Dedifferentiated amniotic fluid mesenchymal stem cell (primary cell): ENCODE measurements at regions not wholly inside any gene's neighbourhood (a gene's known extent, or its start where the extent isn't known, plus 50 kb on each side); places are given as distances from the start of the nearest gene placed in this dataset.
"Not testable (repeated sequence)": the region's sequence is repeated elsewhere in the genome, so short reads cannot be mapped to it uniquely, and the experiment has no call there.

Source experiments
- DNase-seq: peaks from one replicate; pipeline ENCODE4 v3.0.0-alpha.2; 2016; ENCODE audit errors: extremely low spot score

DNA sequence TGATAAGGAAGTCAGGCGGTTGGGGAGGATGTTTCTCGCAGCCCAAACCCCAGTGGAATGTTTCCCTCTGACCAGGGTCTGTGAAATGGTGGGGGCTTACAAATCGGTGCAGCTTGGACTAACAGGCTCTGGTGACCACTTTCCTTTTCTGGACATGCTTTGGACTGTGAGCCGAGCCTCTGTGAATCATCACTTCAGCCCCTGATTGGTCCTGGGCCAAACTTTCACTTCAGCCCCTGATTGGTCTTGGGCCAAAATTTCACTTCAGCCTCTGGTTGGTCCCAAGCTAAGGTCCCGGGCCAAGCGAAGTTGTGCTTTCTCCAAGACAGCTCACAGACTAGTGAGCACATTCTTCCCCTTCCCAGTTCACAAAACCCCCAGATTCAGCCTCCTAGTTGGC lies 223.7 kb upstream of the ANKRD20A1 start:
- DNase-seq, result not testable (repeated sequence)

DNA sequence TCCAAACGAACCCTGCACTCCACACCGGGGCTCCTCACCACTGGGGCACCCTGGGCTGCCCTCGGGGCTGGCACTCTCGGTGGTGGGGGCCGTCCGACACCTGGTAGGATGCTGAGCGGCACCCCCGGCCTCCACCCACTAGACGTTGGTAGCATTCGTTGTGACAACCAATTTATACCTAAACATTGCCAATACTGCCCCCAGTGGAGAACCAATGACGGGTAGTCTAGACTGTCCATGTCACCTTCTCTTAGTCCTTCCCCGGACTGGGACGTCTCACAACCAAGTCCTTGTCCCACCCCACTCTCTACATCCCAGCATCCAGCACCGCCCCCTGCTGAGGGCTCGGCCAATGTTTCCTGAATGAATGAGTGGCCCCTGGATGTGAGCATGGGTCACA lies 246.8 kb upstream of the ANKRD20A1 start:
- DNase-seq, result not testable (repeated sequence)

DNA sequence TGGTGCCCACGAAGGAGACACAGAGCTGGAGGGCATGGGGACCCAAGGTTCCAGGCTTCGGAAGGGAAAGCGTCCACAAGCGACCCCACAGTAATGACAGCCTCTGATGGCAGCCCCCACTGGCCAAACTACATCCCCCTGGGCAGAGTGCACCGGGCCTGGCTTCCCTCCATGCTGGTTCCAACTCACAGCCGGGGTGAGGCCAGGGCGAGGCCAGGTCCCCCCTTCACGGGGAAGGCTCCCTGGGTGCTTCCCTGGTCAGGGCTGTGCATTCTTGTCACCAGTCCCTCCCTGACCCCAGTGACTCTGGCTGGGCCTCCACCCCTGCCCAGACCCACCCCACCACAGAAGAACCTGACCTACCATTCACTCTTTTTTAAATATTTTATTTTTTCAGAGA lies 248.9 kb upstream of the ANKRD20A1 start:
- not testable (repeated sequence) for DNase-seq

DNA sequence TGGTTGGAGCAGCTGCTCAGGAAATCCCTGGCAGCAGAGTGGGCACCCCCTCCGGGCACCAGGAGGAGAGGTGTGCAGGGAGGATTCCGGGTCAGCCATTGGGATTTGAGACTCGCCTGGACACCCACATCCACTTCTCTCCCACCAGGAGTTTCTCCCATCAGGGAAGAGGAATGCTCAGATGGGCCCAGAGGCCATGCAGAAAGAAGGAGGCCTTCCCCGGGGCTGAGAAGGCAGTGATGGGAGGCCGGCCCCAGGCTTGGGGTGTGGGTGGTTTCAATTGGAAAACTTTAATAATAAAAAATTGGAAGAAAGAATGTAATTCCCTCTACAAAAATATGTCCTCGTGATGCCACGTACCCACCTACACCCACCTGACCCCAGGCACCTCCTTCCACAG lies 249.3 kb upstream of the ANKRD20A1 start:
- not testable (repeated sequence) for DNase-seq

DNA sequence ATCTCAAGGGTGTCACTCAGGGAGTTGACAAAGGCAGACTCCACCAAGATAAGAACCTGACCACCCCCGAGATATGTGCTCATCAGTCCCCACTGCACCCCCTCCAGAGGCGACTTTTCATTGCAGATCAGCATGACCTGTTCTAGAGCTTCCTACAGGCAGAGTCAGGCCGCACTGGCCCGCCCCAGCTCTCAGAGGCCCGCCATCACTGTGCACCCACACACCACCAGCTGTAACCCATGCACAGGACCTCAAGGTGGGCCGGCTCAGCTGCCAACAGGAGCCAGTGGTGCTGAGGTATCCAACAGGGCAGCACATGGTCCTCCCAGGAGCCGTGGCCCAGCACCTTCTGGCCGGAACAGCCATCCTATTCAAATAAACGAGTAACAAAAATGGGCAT lies 253.6 kb upstream of the ANKRD20A1 start:
- DNase-seq, result not testable (repeated sequence)

DNA sequence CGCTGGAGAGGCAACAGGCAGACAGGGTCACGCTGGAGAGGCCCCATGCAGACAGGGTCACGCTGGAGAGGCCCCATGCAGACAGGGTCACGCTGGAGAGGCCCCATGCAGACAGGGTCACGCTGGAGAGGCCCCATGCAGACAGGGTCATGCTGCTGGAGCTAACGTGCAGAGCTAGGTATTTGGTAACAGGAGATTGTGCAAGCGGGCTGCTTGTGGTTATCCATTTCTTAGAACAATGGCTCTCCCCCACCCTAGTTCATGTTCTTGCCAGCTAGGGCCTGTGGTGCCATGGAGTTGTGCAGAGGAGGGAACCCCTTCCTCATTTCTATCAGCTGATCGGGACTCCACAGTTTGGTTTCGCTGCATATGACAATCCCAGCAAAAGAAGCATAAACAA lies 255.1 kb upstream of the ANKRD20A1 start:
- not testable (repeated sequence) for DNase-seq

DNA sequence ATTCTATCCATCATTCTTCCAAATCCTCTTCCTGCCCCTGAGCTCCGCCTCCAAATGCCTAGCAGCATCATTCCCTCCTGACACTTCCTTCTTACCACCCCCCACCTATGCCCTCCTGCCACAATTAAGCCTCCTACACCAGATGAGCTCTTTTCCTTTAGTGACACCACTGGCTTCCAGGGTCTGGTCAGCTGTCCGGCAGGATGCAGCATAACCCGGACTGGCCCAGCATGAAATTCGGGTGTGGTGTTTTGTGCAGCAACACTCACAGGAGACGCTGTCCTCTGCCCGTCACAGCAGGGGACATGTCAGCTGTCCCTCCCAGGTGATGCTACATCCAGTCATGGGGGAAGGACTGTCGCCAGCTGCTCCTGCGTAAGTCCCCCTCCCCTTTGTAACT lies 266.3 kb upstream of the ANKRD20A1 start:
- not testable (repeated sequence) for DNase-seq

DNA sequence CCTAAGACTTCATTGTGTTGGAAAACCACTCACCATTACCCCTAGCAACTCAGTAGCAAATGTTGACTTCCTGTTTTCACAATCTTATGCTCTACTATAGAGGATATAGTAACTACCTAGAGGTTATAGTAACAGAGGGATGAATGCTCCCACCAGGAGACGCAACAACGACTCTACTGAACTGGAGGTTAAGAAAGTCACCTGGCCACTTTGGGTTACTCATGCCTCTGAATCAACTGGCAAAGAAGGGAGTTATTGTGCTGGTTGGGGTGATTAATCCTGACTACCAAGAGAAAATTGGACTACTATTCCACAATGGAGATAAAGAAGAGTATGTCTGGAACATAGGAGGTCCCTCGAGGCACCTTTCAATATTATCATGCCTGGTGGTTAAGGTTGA lies 302.9 kb upstream of the ANKRD20A1 start:
- not testable (repeated sequence) for DNase-seq

DNA sequence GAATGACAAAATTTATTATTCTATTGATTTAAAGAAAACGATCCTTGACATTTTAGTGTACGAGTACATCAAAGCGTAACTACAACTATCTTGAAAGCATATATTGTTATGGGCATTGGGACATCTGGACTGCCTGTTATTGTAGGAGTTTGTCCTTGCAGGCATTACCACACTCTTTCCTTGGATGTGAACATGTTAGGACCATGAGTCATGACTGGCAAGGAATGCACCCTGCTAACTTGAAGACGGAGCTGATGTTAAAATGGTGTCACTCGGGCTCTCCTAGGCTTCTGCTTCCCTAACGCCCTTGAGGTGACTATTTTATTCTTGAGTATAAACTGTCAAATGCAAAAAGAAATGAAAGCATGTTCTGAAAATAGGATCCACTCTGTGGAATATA lies 308.7 kb upstream of the ANKRD20A1 start:
- not testable (repeated sequence) for DNase-seq

DNA sequence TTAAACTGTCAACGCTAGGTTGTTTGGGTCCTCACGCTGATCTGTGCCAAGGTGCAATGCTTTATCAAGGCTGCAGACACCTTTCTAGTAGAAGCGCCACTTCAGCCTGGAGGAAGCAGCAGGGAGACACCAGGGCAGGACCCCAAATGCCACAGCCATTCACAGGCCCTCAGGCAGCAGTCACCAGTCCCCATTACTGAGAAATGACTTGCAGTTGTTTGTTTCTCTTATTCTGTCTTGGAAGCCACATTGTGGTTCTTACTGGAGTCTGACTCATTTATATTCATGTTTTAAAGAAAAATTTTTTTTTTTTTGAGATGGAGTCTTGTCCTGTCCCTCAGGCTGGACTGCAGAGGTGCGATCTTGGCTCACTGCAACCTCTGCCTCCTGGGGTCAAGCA lies 328.9 kb upstream of the ANKRD20A1 start:
- not testable (repeated sequence) for DNase-seq

DNA sequence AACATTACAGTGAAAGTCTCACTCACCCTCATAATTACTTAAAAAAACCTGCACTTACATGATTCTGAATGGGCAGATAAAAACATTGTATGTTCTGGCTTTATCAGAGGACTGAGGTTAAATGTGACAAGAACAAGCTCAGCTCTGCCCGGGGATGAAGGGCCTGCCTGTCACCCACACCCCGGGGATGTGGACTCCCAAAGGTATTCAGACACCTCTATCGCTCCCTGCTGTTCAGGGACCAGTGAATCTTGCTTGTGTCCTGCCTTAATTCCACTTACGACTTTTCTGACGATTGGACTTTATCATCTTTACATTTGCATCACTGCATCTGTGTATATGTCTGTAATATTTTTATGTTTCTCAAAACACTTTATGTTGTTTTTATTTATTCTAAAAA lies 341.8 kb upstream of the ANKRD20A1 start:
- not testable (repeated sequence) for DNase-seq

DNA sequence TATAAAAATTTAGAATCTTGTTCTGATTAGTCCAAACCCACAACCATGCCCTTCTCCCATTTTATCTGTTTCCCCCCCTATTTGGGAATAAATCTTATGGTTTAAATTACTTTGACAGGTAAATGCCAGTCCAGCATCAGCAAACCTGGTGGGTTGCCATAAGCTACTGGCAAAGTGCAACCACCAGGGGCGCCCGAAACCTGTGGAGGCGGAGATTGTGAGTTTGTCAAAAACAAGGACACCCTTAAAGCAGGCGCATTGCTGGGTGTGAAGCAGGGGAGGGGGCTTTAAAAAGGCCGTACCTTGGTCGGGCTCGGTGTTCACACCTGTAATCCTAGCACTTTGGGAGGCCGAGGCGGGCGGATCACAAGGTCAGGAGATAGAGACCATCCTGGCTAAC lies 344.1 kb upstream of the ANKRD20A1 start:
- DNase-seq, result not testable (repeated sequence)

DNA sequence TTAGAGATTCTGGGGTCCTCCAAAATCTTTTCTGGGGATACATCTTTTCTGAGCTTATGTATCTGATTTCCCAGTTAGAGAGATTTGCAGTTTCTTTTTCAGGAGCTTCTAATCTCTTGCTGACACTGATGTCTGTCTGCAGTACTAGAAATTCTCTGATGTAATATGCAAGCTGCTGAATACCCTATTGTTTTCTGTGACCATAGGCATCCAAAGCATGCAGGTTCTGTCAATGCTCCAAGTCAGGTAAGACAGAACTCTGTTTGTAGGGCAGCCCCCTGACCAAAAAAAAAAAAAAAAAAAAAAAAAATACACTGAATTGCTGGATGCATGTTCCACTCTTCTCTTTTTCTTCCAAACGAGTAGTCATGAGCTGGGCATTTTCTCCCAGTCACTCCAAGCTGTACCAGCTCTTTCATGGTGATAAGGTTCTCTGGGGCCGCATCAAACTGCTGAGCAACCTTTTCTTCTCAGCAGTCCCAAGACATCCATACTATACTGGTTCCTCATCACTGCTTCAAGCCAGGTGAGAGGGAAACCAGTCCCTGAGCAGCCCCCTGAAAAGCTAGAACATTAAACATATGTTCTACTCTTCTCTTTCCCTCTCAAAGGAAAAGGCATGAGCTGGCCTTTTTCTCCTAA lies 354.9 kb upstream of the ANKRD20A1 start:
- DNase-seq, result not testable (repeated sequence)

DNA sequence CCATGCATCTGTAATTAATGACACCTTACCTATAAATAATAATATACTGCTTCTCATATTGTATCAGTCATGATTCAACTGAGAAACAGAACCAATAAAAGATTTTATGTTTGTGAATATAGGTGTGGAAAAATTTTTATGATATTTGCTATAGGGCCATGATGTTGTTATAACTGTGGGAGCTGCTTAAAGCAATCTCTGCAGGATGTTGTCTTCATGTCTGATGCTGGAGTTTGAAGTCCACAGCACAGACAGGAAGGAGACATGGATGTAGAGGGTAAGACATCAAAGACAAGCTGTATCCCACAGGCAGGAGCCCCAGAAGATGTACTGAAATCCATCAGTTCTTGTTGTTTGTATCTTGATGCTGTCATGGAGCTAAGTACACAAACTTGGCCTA lies 366.7 kb upstream of the ANKRD20A1 start:
- DNase-seq, result not testable (repeated sequence)

DNA sequence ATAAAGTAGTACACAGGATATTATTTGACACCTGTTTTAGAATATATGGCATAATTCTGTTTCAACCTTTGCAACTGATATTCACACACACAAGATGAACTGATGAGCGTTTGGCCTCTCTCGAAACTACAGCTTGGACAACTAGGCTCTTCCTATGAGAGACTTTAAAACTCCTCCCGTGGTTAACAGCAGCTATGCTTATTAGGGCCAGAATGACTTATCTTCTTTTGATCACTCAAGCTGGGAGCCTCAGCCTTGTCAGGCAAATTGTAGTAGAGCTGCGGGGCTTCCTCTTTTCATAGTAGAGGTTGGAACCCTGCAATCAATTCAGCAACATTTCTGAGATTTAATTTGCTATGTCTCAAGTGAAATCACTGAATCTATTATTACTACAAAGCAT lies 381.3 kb upstream of the ANKRD20A1 start:
- not testable (repeated sequence) for DNase-seq

DNA sequence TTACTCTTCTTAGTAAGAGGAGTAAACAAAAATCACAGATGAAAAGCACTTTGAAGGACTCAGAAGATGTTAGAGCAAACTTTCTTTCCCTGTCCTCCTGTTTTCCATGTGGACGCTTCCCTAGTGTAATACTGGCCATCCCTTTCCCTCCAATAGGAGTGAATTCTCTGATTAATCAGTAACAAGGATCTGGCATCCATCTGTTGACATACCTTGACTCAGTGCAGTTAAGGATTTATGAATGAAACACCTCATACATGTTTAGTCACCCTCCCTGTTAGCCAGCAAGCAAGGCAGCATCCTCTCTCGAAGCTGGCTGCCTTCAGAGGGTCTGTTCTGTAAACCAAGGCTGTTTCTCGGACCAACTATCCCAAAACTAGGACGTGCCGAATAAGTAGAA lies 388.0 kb upstream of the ANKRD20A1 start:
- DNase-seq, result not testable (repeated sequence)

DNA sequence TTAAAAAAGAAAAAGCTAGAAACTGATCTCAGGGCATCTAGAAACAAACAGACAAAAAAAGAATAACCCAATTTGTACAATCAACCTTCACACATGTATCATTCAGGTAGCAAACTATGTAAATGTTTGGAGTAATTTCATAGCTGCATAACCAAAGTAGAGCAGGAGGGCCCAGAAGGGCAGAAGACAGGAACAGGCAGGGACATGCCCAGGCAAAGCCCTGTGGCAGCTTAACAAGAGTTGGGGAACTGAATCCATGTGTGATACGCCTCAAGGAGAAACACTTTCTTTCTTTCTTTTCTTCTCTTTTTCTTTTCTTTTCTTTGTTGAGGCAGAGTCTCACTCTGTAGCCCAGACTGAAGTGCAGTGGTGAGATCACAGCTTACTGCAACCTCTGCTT lies 390.4 kb upstream of the ANKRD20A1 start:
- DNase-seq, result not testable (repeated sequence)

DNA sequence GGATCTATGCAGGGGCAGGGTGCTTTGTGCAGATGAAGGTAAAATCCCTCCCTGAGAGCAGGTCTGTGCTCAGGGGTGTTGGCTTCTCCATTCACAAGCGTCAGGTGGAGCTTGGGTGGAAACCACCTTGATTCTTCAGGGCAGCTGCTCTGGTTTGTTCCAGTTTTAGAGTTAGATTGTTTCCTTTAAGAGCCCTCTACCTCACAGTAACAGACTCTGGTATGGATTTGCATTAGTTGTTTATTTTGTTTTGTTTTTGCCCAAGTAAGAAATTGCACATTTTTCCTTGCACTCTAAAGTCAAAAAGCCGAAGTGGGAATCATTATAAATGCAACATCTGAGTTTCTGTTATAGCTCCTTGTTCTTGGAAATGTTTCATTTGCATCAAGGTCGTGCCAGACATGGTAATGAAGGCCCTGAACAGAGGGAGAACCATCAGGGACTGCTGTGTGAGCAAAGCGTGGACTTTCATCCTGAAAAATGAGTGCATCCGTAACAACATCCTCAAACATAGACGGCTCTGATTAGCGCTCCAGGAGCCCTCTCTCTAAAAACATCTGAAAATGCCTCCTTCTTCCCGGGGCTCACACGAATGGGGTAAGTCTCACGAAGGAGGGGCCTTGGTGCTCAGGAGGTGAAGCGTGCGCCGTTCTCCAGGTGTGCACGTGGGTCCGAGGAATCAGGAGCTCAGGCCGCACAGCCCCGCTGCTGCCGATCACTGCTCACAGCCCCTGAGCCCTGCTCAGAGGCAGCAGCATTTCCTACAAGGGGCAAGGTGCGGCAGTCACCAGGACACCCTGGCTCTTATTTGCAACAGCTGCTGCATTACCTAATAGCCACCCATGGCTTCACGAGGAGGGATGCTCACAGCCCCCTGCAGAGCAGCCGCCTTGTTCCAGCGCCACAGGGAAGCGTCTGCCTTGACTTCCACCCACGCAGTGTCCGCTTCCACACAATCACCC lies 396.7 kb upstream of the ANKRD20A1 start:
- DNase-seq, result not testable (repeated sequence)

DNA sequence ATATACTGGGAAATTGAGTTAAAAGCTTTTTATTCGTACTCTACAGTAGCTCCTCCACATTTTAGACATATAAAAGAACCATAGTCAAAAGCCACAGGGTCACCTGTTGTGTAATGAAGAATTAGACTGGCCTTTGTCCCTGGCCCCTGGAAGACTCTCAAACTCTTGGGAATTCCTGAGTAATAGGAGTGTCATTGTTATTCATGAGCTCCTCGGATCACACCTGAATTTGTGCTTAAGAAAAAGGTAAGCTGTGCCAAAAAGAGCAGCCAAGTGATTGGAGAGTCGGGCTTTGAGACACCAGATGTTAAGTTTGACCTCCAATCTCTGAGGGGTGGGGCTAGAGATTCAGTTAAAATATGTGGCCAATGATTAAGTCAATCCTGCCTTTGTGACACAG lies 405.8 kb upstream of the ANKRD20A1 start:
- DNase-seq, result not testable (repeated sequence)

DNA sequence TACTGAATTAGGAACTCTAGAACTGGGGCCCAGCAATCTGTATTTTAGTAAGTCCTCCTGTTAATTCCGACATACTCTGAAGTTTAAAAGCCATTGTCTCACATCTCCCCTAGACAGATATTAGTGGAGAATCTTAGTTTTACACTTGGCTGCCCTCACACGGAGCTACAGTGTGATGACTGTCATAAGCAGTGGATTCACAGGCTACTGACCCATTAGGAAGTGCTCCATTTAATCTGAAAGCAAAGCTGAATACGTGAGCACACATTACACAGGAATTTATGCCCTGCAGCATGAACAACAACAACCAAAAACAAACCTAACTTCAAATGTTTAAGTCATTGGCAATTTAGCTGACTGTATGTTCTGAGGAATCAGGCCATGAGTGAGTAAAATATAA lies 416.4 kb upstream of the ANKRD20A1 start:
- DNase-seq, result not testable (repeated sequence)

DNA sequence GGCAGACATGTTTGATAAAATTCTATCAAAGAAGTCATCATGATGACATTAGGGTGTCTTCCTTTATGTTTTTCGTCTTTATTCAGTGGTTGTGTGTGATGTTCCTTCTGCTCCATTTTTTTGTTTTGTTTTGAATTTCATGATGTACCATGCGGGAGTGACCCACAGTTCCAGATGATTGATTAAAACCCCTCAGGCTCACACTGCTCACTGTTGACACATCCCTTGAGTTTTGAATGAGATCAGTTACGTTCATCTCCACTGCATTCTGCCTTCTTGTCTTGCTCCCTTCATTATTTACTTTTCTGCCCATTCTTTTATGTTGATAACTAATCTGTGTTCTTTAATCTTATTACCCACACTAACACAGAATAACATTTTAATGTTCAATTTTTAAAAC lies 421.7 kb upstream of the ANKRD20A1 start:
- DNase-seq, result not testable (repeated sequence)

DNA sequence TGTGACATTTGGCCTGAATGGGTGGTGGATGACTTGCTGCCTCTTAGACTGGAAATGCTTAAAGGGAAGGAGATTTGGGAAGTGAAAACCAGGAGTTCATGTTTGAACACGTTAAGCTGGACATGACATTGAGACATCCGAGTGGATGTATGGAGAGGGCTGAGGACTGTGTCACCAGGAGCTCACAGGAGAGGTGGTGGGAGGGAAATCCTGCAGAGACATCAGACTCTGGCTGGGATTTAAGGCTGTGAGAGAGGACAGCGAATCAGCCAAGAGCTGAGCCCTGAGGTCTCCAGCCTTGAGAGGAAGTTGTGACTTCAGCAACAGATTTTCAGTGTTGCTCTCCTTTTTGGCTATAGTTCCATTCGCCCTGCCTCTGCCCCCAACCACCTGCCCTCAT lies 432.5 kb upstream of the SPATA31A3 start:
- not testable (repeated sequence) for DNase-seq
